Loucy (cell line): ENCODE measurements at regions not wholly inside any gene's neighbourhood (a gene's known extent, or its start where the extent isn't known, plus 50 kb on each side); places are given as distances from the start of the nearest gene placed in this dataset.
"Not testable (repeated sequence)": the region's sequence is repeated elsewhere in the genome, so short reads cannot be mapped to it uniquely, and the experiment has no call there.

Experiments
- H2AFZ ChIP-seq: fragments of 200-600 bp; sonication (generic); 2 replicates; pipeline ENCODE4 v1.6.0; 2016; ENCODE audit warnings: antibody characterized with exemption, mild to moderate bottlenecking, low read length, moderate library complexity
- H3F3A ChIP-seq: fragments of 200-600 bp; 2 replicates; pipeline ENCODE4 v1.6.0; 2016; ENCODE audit warnings: antibody characterized with exemption, low read depth, mild to moderate bottlenecking
- H3K27me3 ChIP-seq: fragments of 200-600 bp; sonication (generic); 2 replicates; pipeline ENCODE4 v1.6.1; 2014; ENCODE audit warnings: low read length, mild to moderate bottlenecking; ENCODE audit not compliant: insufficient read depth, poor library complexity, severe bottlenecking
- H3K36me3 ChIP-seq: fragments of 200-600 bp; sonication (generic); 2 replicates; pipeline ENCODE4 v1.6.1; 2016; ENCODE audit warnings: low read length; ENCODE audit not compliant: insufficient read depth
- H3K4me1 ChIP-seq: fragments of 200-600 bp; sonication (generic); 2 replicates; pipeline ENCODE4 v1.5.1; 2014; ENCODE audit warnings: low read length, mild to moderate bottlenecking; ENCODE audit not compliant: insufficient read depth, poor library complexity, severe bottlenecking
- H3K4me2 ChIP-seq: fragments of 200-600 bp; sonication (generic); 2 replicates; pipeline ENCODE4 v1.6.0; 2014; ENCODE audit warnings: antibody characterized with exemption, low read length, low read depth, mild to moderate bottlenecking; ENCODE audit not compliant: poor library complexity, severe bottlenecking
- H3K4me3 ChIP-seq: fragments of 200-600 bp; sonication (generic); 2 replicates; pipeline ENCODE4 v1.5.1; 2014; ENCODE audit warnings: low read length, mild to moderate bottlenecking, mixed read lengths; ENCODE audit not compliant: poor library complexity, severe bottlenecking
- H3K79me2 ChIP-seq: fragments of 200-600 bp; sonication (generic); 2 replicates; pipeline ENCODE4 v1.6.1; 2014; ENCODE audit warnings: low read length; ENCODE audit not compliant: insufficient read depth
- H3K9ac ChIP-seq: fragments of 200-600 bp; sonication (generic); 2 replicates; pipeline ENCODE4 v1.6.0; 2014; ENCODE audit warnings: mild to moderate bottlenecking, low read depth, low read length, moderate library complexity; ENCODE audit not compliant: poor library complexity, severe bottlenecking
- H3K9me2 ChIP-seq: fragments of 200-600 bp; sonication (generic); replicated peaks from 2 replicates; pipeline ENCODE4 v1.6.1; 2016; ENCODE audit warnings: low read depth, low read length, mixed read lengths
- H3K9me3 ChIP-seq: fragments of 200-600 bp; sonication (generic); 2 replicates; pipeline ENCODE4 v1.6.1; 2014; ENCODE audit warnings: mild to moderate bottlenecking, antibody characterized with exemption, low read length, low read depth; ENCODE audit not compliant: insufficient read depth
- H4K20me1 ChIP-seq: fragments of 200-600 bp; sonication (generic); 2 replicates; pipeline ENCODE4 v1.6.0; 2014; ENCODE audit warnings: antibody characterized with exemption, low read length, mild to moderate bottlenecking; ENCODE audit not compliant: insufficient read depth, poor library complexity, severe bottlenecking
- CTCF ChIP-seq: fragments of 200-600 bp; sonication (generic); conservative IDR thresholded peaks from 2 replicates; pipeline ENCODE4 v1.5.1; 2014; ENCODE audit warnings: mild to moderate bottlenecking, antibody characterized with exemption, low read length
- EZH2phosphoT487 ChIP-seq: fragments of 200-600 bp; IDR thresholded peaks from 2 replicates; pipeline ENCODE4 v1.6.1; 2018; ENCODE audit warnings: antibody characterized with exemption, mild to moderate bottlenecking, moderate library complexity, borderline replicate concordance

DNA sequence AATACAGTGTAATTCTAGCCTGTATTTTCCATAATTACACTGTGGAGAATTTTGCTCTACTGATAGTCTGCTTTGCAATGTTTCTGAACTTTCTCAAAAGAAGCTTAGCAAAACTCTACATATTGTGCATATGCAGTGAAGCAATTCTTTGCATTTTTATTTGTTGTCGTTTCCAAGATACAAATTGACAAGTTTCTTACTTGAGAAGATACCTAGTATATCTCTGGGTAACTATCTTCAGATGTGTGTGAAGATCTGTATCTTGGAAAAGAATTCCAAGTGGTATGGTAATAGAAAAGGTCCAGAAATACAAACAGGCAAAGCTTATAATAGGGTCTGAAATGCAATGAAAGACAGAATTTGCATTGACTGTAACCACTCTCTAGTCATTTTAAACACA, 1119.8 kb upstream of the INTU start:
- no peak for TF ChIP-seq EZH2phosphoT487
- no peaks in the 10 kb centered on the region for H3K9me2 ChIP-seq

GRCh38 chr4:126513596-126513995, 1119.2 kb upstream of the INTU start:
- Histone ChIP-seq H3K36me3 (no peaks in the 10 kb centered on the region), H4K20me1 (no peaks in the 10 kb centered on the region), H2AFZ (no peak overlapping the region), H3K9ac (no peak overlapping the region), H3K4me3 (no peak overlapping the region), H3F3A (no peaks in the 10 kb centered on the region), H3K79me2 (no peaks in the 10 kb centered on the region), H3K9me2 (no peaks in the 10 kb centered on the region), H3K9me3 (no peaks in the 10 kb centered on the region), H3K4me1 (no peaks in the 10 kb centered on the region), H3K4me2 (no peak overlapping the region), H3K27me3 (no peaks in the 10 kb centered on the region)
- TF ChIP-seq EZH2phosphoT487 = no peak
- TF ChIP-seq CTCF = no peak

More for the DNA sequence above, 1119.8 kb upstream of the INTU start:
- Histone ChIP-seq H3K36me3 (no peaks in the 10 kb centered on the region), H3K4me1 (no peaks in the 10 kb centered on the region), H2AFZ (no peak overlapping the region), H3K27me3 (no peaks in the 10 kb centered on the region), H3K79me2 (no peaks in the 10 kb centered on the region), H3F3A (no peaks in the 10 kb centered on the region), H4K20me1 (no peaks in the 10 kb centered on the region), H3K9ac (no peak overlapping the region), H3K9me3 (no peaks in the 10 kb centered on the region), H3K4me3 (no peak overlapping the region), H3K4me2 (no peak overlapping the region)

GRCh38 chr4:126520731-126521130, 1112.0 kb upstream of the INTU start:
- no peaks in the 10 kb centered on the region for H3K4me1 ChIP-seq
- H3F3A ChIP-seq = no peaks in the 10 kb centered on the region
- TF ChIP-seq EZH2phosphoT487 (no peak), CTCF (no peak)
- H4K20me1 ChIP-seq = no peaks in the 10 kb centered on the region
- no peaks in the 10 kb centered on the region for H3K9me3 ChIP-seq
- no peak overlapping the region for H2AFZ ChIP-seq
- no peaks in the 10 kb centered on the region for H3K9me2 ChIP-seq
- no peak overlapping the region for H3K9ac ChIP-seq
- H3K4me2 ChIP-seq = no peak overlapping the region
- H3K4me3 ChIP-seq = no peak overlapping the region
- no peaks in the 10 kb centered on the region for H3K36me3 ChIP-seq
- no peaks in the 10 kb centered on the region for H3K79me2 ChIP-seq
- H3K27me3 ChIP-seq = no peaks in the 10 kb centered on the region

DNA sequence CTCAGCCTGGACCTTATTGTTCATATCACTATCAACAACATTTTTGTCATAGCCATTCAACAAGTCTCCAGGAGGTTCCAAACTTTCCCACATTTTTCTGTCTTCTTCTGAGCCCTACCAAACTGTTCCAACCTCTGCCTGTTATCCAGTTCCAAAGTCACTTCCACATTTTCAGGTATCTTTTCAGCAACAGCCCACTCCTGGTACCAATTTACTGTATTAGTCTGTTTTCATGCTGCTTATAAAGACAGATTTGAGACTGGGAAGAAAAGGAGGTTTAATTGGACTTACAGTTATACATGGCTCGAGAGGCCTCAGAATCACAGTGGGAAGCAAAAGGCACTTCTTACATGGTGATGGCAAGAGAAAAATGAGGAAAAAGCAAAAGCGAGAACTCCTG, 1107.4 kb upstream of the INTU start:
- not testable (repeated sequence) for H3K36me3 ChIP-seq, H3K4me1 ChIP-seq, H3K9me3 ChIP-seq, H3K79me2 ChIP-seq, H3K9ac ChIP-seq, H3K27me3 ChIP-seq, H3K4me2 ChIP-seq, H3F3A ChIP-seq, H3K4me3 ChIP-seq, H4K20me1 ChIP-seq, H3K9me2 ChIP-seq, H2AFZ ChIP-seq
